Thoracic aorta (tissue), 2 donors: ENCODE measurements at regions not wholly inside any gene's neighbourhood (a gene's known extent, or its start where the extent isn't known, plus 50 kb on each side); places are given as distances from the start of the nearest gene placed in this dataset.

Source experiments
- ATAC-seq: fragments of 150-250 bp; one replicate; pipeline ENCODE4 v1.8.0; 2017; ENCODE audit warnings: low read depth; ENCODE audit not compliant: insufficient number of reproducible peaks, low FRiP score
- DNase-seq: peaks from one replicate; pipeline ENCODE4 v3.0.0-alpha.2; 2020; ENCODE audit warnings: low spot score
- H3K27ac ChIP-seq, 2 donors: fragments of 200-600 bp; sonication (generic); 1 replicate in 1 of 2; 2 replicates in 1 of 2; pipeline ENCODE4 v1.5.1; 2016; ENCODE audit warnings: mild to moderate bottlenecking in 2 of 2, moderate library complexity in 2 of 2
- H3K27me3 ChIP-seq: fragments of 200-600 bp; sonication (generic); replicated peaks from 2 replicates; pipeline ENCODE4 v1.6.0; 2016; ENCODE audit warnings: mild to moderate bottlenecking; ENCODE audit not compliant: insufficient read depth
- H3K36me3 ChIP-seq: fragments of 200-600 bp; sonication (generic); one replicate; pipeline ENCODE4 v1.5.1; 2016
- H3K4me1 ChIP-seq, 2 donors: fragments of 200-600 bp; sonication (generic); 1 replicate in 1 of 2; 2 replicates in 1 of 2; pipeline versions ENCODE4 v1.5.1 to v1.6.0; 2016; ENCODE audit warnings: low read depth in 2 of 2, mild to moderate bottlenecking in 1 of 2; ENCODE audit not compliant: control insufficient read depth in 1 of 2
- H3K4me3 ChIP-seq: fragments of 200-600 bp; sonication (generic); 2 replicates; pipeline ENCODE4 v1.5.1; 2016; ENCODE audit warnings: mild to moderate bottlenecking
- H3K9me3 ChIP-seq: fragments of 200-600 bp; sonication (generic); 2 replicates; pipeline ENCODE4 v1.5.1; 2016
- CTCF ChIP-seq: fragments of 200-600 bp; sonication (generic); IDR thresholded peaks from one replicate; pipeline ENCODE4 v1.5.1; 2019; ENCODE audit warnings: antibody characterized with exemption

GRCh38 chr2:23137166-23137565, 247.8 kb upstream of the KLHL29 start:
- H3K36me3 ChIP-seq = no peaks in the 10 kb centered on the region
- H3K27ac ChIP-seq = no peak overlapping the region
- H3K9me3 ChIP-seq = no peaks in the 10 kb centered on the region
- peaks cover 11 to 16% of the 10 kb centered on the region in 2 donors for H3K4me1 ChIP-seq
- ATAC-seq = no peak
- no peak for DNase-seq
- no peak overlapping the region for H3K4me3 ChIP-seq
- no peaks in the 10 kb centered on the region for H3K27me3 ChIP-seq
- no peak for TF ChIP-seq CTCF

GRCh38 chr2:23138701-23139100, 246.3 kb upstream of the KLHL29 start:
- Histone ChIP-seq H3K4me3 (no peak overlapping the region), H3K36me3 (no peaks in the 10 kb centered on the region), H3K4me1 (peaks cover 11 to 16% of the 10 kb centered on the region in 2 donors), H3K27me3 (no peaks in the 10 kb centered on the region), H3K27ac (no peak overlapping the region), H3K9me3 (no peaks in the 10 kb centered on the region)
- no peak for TF ChIP-seq CTCF
- no peak for DNase-seq
- no peak for ATAC-seq

- H3K27me3 ChIP-seq = no peaks in the 10 kb centered on the region
- H3K9me3 ChIP-seq = no peaks in the 10 kb centered on the region
- TF ChIP-seq CTCF = no peak
- H3K4me3 ChIP-seq = no peak overlapping the region
- no peak for ATAC-seq
- H3K36me3 ChIP-seq = no peaks in the 10 kb centered on the region
- H3K27ac ChIP-seq = no peak overlapping the region
- no peak for DNase-seq
- H3K4me1 ChIP-seq = no peaks in the 10 kb centered on the region
Observed at GRCh38 chr2:23145460-23145859, 239.5 kb upstream of the KLHL29 start.

GRCh38 chr2:23146011-23146410, 239.0 kb upstream of the KLHL29 start:
- Histone ChIP-seq H3K36me3 (no peaks in the 10 kb centered on the region), H3K27ac (no peak overlapping the region), H3K4me3 (no peak overlapping the region), H3K9me3 (no peaks in the 10 kb centered on the region), H3K27me3 (no peaks in the 10 kb centered on the region), H3K4me1 (no peaks in the 10 kb centered on the region)
- TF ChIP-seq CTCF = no peak
- no peak for DNase-seq
- no peak for ATAC-seq

GRCh38 chr2:23148342-23148741, 236.6 kb upstream of the KLHL29 start:
- no peak for ATAC-seq
- no peaks in the 10 kb centered on the region for H3K36me3 ChIP-seq
- H3K27ac ChIP-seq = no peak overlapping the region
- no peak overlapping the region for H3K4me3 ChIP-seq
- no peaks in the 10 kb centered on the region for H3K4me1 ChIP-seq
- no peak for TF ChIP-seq CTCF
- no peaks in the 10 kb centered on the region for H3K9me3 ChIP-seq
- DNase-seq = no peak
- H3K27me3 ChIP-seq = no peaks in the 10 kb centered on the region
